Left renal pelvis (tissue), 4 donors: ENCODE measurements at regions not wholly inside any gene's neighbourhood (a gene's known extent, or its start where the extent isn't known, plus 50 kb on each side); places are given as distances from the start of the nearest gene placed in this dataset.
"Not testable (repeated sequence)": the region's sequence is repeated elsewhere in the genome, so short reads cannot be mapped to it uniquely, and the experiment has no call there.

Source experiments
- DNase-seq, 4 donors: peaks; one replicate each; pipeline ENCODE4 v3.0.0-alpha.2; 2013; ENCODE audit warnings: low read depth in 4 of 4, low spot score in 3 of 4

- no peak for DNase-seq
These were observed 750.2 kb upstream of the SLITRK5 start for GRCh38 chr13:86920961-86921360.

- no peak for DNase-seq
These were observed 748.2 kb upstream of the SLITRK5 start for GRCh38 chr13:86922936-86923335.

GRCh38 chr13:86926916-86927315 lies 744.3 kb upstream of the SLITRK5 start:
- not testable (repeated sequence) for DNase-seq

- DNase-seq = no peak
These were observed 738.3 kb upstream of the SLITRK5 start for GRCh38 chr13:86932776-86933334.

- no peak for DNase-seq
These were observed 737.5 kb upstream of the SLITRK5 start for GRCh38 chr13:86933676-86934075.

GRCh38 chr13:86937316-86937715 lies 733.9 kb upstream of the SLITRK5 start:
- DNase-seq = no peak

GRCh38 chr13:86945584-86945983 lies 725.6 kb upstream of the SLITRK5 start:
- DNase-seq = no peak

- DNase-seq = no peak
These were observed 724.4 kb upstream of the SLITRK5 start for GRCh38 chr13:86946734-86947133.

- DNase-seq = no peak
These were observed 716.8 kb upstream of the SLITRK5 start for GRCh38 chr13:86954341-86954740.

GRCh38 chr13:86960876-86961275 lies 710.3 kb upstream of the SLITRK5 start:
- DNase-seq = no peak

GRCh38 chr13:86974251-86974994 lies 696.7 kb upstream of the SLITRK5 start:
- no peak for DNase-seq

GRCh38 chr13:86974995-86975328 lies 696.2 kb upstream of the SLITRK5 start:
- no peak for DNase-seq

- no peak for DNase-seq
These were observed 694.4 kb upstream of the SLITRK5 start for GRCh38 chr13:86976521-86977324.

- DNase-seq = no peak
These were observed 684.7 kb upstream of the SLITRK5 start for GRCh38 chr13:86986448-86986847.

GRCh38 chr13:86992251-86992650 lies 678.9 kb upstream of the SLITRK5 start:
- DNase-seq = no peak

GRCh38 chr13:87003265-87003664 lies 667.9 kb upstream of the SLITRK5 start:
- no peak for DNase-seq

- no peak for DNase-seq
These were observed 665.7 kb upstream of the SLITRK5 start for GRCh38 chr13:87005511-87005910.

- DNase-seq = no peak
These were observed 635.6 kb upstream of the SLITRK5 start for GRCh38 chr13:87035526-87035925.

- no peak for DNase-seq
These were observed 628.2 kb upstream of the SLITRK5 start for GRCh38 chr13:87042946-87043345.

- no peak for DNase-seq
These were observed 618.4 kb upstream of the SLITRK5 start for GRCh38 chr13:87052731-87053130.

- DNase-seq = no peak
These were observed 613.2 kb upstream of the SLITRK5 start for GRCh38 chr13:87057807-87058520.
